GM18502 (cell line): ENCODE measurements at regions not wholly inside any gene's neighbourhood (a gene's known extent, or its start where the extent isn't known, plus 50 kb on each side); places are given as distances from the start of the nearest gene placed in this dataset.

Experiments used
- ATAC-seq: cut with Tn5 transposase; IDR thresholded peaks from one replicate; pipeline ENCODE4 v1.9.1; 2021; ENCODE audit warnings: mild to moderate bottlenecking; ENCODE audit not compliant: unreplicated experiment, poor library complexity

- no peak for ATAC-seq
Observed at GRCh38 chr13:86710013-86710412, 910.8 kb upstream of the SLITRK6 start.

DNA sequence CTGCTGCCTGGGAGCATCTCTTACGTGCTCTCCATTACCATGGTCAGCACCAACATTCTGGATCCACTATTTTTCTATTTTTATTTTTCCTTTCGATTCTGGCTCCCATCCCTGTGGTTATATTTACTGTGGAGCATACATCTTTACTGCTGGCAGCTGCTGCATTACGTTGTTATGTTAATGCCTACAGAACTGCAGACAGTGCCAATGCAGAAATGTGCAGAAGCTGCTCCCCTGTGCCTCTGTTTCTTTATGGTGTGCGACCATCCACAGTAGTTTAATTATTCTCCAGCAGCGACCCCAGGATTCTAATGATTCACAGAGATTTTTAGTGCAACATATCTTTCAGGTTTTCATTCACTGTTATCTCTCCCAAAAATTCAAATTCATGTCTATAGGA lies 911.7 kb upstream of the SLITRK6 start:
- no peak for ATAC-seq

DNA sequence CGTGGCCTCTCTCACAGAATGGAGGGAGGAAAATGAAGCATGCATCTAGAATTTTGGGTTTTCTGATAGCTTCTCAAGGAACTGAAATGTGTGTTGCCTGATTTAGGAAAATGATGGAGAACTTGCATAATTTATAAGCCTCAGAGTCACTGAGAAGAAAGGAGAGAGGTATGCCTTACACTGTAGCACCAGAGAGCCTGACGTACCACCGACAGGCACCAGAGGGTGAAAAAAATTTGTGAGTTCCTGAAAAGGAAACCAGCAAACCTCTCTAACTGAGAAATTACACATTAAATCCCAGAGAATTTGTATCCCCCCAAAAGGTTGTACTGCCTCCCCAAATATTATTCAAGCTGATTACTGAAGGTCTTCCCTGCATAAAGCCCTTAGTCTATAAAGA lies 915.3 kb upstream of the SLITRK6 start:
- ATAC-seq: no peak

DNA sequence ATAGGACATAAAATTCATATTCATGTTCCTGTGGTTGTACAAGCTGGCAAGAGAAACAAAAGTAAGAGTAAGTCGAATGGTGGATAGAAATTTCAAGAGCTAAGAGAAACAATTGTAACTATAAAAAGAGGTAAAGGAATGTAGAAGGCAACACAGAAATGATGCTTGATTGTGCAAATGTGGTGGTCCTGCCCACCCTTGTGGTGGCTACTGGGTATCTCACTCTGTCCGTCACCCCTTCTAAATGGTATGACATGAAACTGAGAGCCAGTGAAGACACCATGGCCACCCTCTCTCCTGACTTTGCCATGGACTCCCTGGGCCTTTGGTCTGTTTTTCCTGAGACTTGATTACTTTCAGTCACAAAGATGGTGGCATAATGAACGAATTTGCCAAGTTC lies 925.9 kb upstream of the SLITRK6 start:
- ATAC-seq: no peak

DNA sequence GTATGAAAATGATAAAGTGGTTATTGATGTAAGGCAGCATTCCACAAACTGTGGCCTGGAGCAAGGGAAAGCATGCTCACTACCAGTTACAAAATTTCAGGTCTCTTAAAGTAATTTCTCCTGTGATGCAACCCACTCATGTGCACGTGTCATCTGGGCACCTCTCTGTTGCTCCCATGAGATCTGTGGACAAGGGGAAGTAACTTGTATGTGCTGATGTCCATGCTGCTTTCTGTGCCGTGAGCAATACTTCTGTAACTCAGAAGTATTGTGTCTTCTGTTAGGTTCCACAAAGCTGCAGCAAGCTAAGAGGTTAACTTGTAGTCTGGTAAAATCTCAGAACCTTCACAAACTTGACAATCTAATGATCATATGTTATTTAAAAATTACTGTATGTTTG lies 930.0 kb upstream of the SLITRK6 start:
- no peak for ATAC-seq

- no peak for ATAC-seq
Observed at GRCh38 chr13:86731987-86732386, 932.8 kb upstream of the SLITRK6 start.

- ATAC-seq: no peak
Observed at GRCh38 chr13:86737334-86737932, 933.7 kb upstream of the SLITRK5 start.

DNA sequence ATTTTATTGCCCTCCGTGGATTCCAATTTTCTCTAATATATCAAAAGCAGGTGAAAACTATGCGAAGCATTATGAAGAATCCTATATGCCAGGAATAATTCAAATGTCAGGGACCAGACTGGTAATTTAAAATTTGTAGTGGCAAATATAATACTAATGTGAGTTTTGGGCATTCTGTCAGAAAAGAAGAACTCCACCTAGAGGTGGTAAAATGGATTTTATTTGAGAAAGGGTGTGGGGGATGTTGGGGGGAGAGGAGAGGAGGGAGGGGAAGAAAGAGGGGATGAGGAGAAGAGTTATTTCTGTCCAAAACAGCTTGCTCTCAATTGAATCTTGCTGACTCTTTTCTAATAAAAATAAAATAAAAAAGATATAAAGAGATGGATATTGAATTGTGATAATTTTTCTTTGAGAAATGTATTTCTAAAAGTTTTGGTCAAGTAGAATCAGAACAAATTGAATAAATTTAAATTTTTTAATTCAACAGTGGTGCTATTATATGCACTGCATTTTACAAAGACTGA lies 929.3 kb upstream of the SLITRK5 start:
- no peak for ATAC-seq

GRCh38 chr13:86757236-86757978 lies 913.8 kb upstream of the SLITRK5 start:
- ATAC-seq: no peak

DNA sequence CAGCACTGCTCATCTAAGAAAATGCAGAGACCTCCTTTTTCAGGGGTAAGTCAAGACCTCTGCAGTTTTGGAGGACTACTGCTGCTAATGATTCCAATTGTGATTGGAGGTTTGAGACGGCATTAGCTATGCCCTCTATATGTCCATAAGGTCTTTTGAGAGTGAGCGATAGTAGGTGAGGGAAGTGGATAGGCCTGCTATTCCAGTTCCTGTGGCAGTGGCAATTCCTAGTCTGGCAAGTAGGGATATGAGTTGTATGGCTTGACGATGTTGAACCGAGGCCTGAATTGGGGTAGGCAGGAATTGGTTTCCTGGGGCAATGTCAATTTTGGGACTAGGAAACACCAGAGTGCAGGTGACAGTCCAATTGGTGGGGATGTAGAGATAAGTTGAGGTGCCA lies 913.1 kb upstream of the SLITRK5 start:
- ATAC-seq: no peak

- ATAC-seq: no peak
Observed at GRCh38 chr13:86760620-86761019, 910.6 kb upstream of the SLITRK5 start.

- no peak for ATAC-seq
Observed at GRCh38 chr13:86765462-86765861, 905.7 kb upstream of the SLITRK5 start.

- no peak for ATAC-seq
Observed at GRCh38 chr13:86788616-86789015, 882.6 kb upstream of the SLITRK5 start.

GRCh38 chr13:86792153-86792651 lies 879.0 kb upstream of the SLITRK5 start:
- no peak for ATAC-seq

- no peak for ATAC-seq
Observed at GRCh38 chr13:86795858-86796257, 875.3 kb upstream of the SLITRK5 start.

- no peak for ATAC-seq
Observed at GRCh38 chr13:86810361-86810760, 860.8 kb upstream of the SLITRK5 start.

DNA sequence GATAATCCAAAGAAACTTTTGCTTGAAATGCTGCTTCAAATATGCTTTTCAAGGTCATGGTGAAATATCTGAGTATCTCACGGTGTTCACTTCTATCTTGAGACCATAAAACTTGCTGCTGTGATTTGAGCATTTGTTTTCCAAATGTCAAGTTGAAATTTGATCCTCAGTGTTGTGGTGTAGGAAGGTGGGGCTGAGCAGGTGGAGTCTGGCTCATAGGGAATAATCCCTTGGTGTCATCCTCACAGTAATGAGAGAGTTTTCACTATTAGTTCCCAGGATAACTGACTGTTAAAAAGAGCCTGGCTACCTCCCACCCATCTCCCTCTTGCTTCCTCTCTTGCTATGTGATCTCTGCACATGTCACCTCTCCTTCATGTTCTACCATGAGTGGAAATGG lies 858.0 kb upstream of the SLITRK5 start:
- no peak for ATAC-seq

- no peak for ATAC-seq
Observed at GRCh38 chr13:86825410-86825809, 845.8 kb upstream of the SLITRK5 start.

GRCh38 chr13:86826232-86826631 lies 844.9 kb upstream of the SLITRK5 start:
- ATAC-seq: no peak

- ATAC-seq: no peak
Observed at GRCh38 chr13:86830046-86830445, 841.1 kb upstream of the SLITRK5 start.

GRCh38 chr13:86831084-86831483 lies 840.1 kb upstream of the SLITRK5 start:
- ATAC-seq: no peak
